AG04449 (cell line): ENCODE measurements at regions not wholly inside any gene's neighbourhood (a gene's known extent, or its start where the extent isn't known, plus 50 kb on each side); places are given as distances from the start of the nearest gene placed in this dataset.

Source experiments
- CTCF ChIA-PET: fragments of 350-600 bp; formaldehyde crosslinking; extraction: SDS; loops from one replicate; lab custom pipeline; 2021; ENCODE audit warnings: antibody characterized with exemption; lab: Yijun Ruan, JAX
- POLR2A ChIA-PET: fragments of 400-600, 350-600 bp; formaldehyde crosslinking; extraction: SDS; loops from one replicate; lab custom pipeline; 2020; ENCODE audit warnings: antibody characterized with exemption, inconsistent platforms; lab: Yijun Ruan, JAX
- DNase-seq: peaks from one replicate; pipeline ENCODE4 v3.0.0-alpha.2; 2010; ENCODE audit warnings: low read depth, low spot score
- H3K4me3 ChIP-seq: 2 replicates; pipeline ENCODE4 v1.5.1; 2011; ENCODE audit warnings: low read depth, mild to moderate bottlenecking, control low read depth, low read length
- CTCF ChIP-seq: IDR thresholded peaks from one replicate; pipeline ENCODE4 v1.5.1; 2011; ENCODE audit warnings: mild to moderate bottlenecking, moderate library complexity, low read length, control low read depth, inconsistent platforms; ENCODE audit not compliant: insufficient read depth; ENCODE audit errors: missing control alignments

GRCh38 chr4:177964061-177964460, 521.8 kb upstream of the AGA start:
- ChIA-PET CTCF (no interaction called here), POLR2A (no interaction called here)
- TF ChIP-seq CTCF = no peak
- no peak for DNase-seq
- H3K4me3 ChIP-seq = no peak overlapping the region

- CTCF ChIA-PET = no interaction called here
- no peak for DNase-seq
- POLR2A ChIA-PET = no interaction called here
- H3K4me3 ChIP-seq = no peak overlapping the region
- no peak for TF ChIP-seq CTCF
Observed at GRCh38 chr4:177964693-177965168, 522.5 kb upstream of the AGA start.

- no peak for DNase-seq
- ChIA-PET POLR2A (no interaction called here), CTCF (no interaction called here)
- no peak overlapping the region for H3K4me3 ChIP-seq
- TF ChIP-seq CTCF = no peak
Observed at GRCh38 chr4:177967328-177967727, 525.1 kb upstream of the AGA start.

GRCh38 chr4:177968817-177969442, 526.7 kb upstream of the AGA start:
- CTCF ChIA-PET = no interaction called here

GRCh38 chr4:177974461-177974860, 532.2 kb upstream of the AGA start:
- TF ChIP-seq CTCF = no peak
- no peak overlapping the region for H3K4me3 ChIP-seq
- ChIA-PET CTCF (no interaction called here), POLR2A (no interaction called here)
- DNase-seq = no peak

More at GRCh38 chr4:177968817-177969442, 526.7 kb upstream of the AGA start:
- TF ChIP-seq CTCF = no peak
- H3K4me3 ChIP-seq = no peak overlapping the region
- POLR2A ChIA-PET = no interaction called here
- no peak for DNase-seq

- no peak overlapping the region for H3K4me3 ChIP-seq
- ChIA-PET POLR2A (no interaction called here), CTCF (no interaction called here)
- TF ChIP-seq CTCF = no peak
- no peak for DNase-seq
Observed at GRCh38 chr4:177975315-177975987, 533.2 kb upstream of the AGA start.
